ENCODE measurements at regions not wholly inside any gene's neighbourhood (a gene's known extent, or its start where the extent isn't known, plus 50 kb on each side); places are given as distances from the start of the nearest gene placed in this dataset.

DNA sequence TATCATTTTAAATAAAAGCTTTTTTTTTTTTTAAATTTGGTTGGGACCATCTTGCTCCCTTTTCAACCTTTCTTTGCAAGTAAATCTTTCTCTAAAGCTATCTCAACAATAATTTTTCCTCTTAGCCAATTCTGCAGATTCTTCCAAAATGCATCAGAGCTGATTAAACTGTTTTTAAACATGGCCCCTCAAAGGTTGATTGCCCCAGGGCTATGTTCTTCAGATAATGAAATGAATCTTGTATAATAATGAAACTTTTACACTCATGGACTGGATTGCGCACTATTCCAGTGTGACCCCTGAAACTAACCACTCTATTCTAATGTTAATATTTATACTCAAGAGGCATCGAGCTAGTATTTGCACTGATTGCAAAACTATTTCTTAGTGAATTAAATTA lies 222.8 kb upstream of the PRDM9 start:
- no peaks in the 10 kb centered on the region for H3K4me1 ChIP-seq
- no peaks in the 10 kb centered on the region for H3K9me3 ChIP-seq
- no peak overlapping the region for H3K27ac ChIP-seq
- WGBS, 2 donors: 75 to 89% methylated on average over 2 of the region's 2 CpGs
- TF ChIP-seq, protein P1, sequence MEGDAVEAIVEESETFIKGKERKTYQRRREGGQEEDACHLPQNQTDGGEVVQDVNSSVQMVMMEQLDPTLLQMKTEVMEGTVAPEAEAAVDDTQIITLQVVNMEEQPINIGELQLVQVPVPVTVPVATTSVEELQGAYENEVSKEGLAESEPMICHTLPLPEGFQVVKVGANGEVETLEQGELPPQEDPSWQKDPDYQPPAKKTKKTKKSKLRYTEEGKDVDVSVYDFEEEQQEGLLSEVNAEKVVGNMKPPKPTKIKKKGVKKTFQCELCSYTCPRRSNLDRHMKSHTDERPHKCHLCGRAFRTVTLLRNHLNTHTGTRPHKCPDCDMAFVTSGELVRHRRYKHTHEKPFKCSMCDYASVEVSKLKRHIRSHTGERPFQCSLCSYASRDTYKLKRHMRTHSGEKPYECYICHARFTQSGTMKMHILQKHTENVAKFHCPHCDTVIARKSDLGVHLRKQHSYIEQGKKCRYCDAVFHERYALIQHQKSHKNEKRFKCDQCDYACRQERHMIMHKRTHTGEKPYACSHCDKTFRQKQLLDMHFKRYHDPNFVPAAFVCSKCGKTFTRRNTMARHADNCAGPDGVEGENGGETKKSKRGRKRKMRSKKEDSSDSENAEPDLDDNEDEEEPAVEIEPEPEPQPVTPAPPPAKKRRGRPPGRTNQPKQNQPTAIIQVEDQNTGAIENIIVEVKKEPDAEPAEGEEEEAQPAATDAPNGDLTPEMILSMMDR (IDR thresholded peaks at IDR 0.05): no peak
- TF ChIP-seq POLR2A (IDR thresholded peaks at IDR 0.05): no peak
- H3K4me3 ChIP-seq: no peak overlapping the region
- no peaks in the 10 kb centered on the region for H3K36me3 ChIP-seq (ENCODE audit: low read depth, missing control alignments)
- intact Hi-C loops (cut with DNase I; ENCODE audit: low total_unique reads): no loop called here
- no peak for DNase-seq
- no peaks in the 10 kb centered on the region for H3K27me3 ChIP-seq

DNA sequence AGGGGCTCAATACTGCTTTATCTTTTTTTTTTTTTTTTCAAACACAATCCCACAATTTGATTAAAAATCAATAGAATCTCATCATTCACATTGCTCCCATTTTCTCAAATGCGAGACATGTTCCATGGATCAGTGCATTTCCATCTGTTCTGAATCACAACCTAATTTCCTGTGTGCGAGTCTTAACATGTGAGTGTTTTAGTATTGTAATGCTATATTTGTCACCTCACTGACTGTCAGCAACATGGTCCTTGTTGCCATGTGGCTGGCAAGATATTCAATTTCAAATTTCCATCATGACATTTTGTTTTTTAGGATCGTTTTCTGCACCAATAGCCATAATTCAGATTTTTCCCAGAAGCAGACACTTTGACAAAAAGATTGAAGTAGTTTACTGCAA lies 233.2 kb upstream of the PRDM9 start:
- Histone ChIP-seq H3K36me3 (ENCODE audit: low read depth, missing control alignments) (no peaks in the 10 kb centered on the region), H3K27ac (no peak overlapping the region), H3K27me3 (no peaks in the 10 kb centered on the region), H3K9me3 (no peaks in the 10 kb centered on the region), H3K4me1 (no peaks in the 10 kb centered on the region), H3K4me3 (no peak overlapping the region)
- 87 to 96% methylated on average over 3 of the region's 3 CpGs for WGBS, 2 donors
- intact Hi-C loops (cut with DNase I; ENCODE audit: low total_unique reads): no loop called here
- TF ChIP-seq, protein P1 (IDR thresholded peaks at IDR 0.05): no peak
- no peak for DNase-seq

DNA sequence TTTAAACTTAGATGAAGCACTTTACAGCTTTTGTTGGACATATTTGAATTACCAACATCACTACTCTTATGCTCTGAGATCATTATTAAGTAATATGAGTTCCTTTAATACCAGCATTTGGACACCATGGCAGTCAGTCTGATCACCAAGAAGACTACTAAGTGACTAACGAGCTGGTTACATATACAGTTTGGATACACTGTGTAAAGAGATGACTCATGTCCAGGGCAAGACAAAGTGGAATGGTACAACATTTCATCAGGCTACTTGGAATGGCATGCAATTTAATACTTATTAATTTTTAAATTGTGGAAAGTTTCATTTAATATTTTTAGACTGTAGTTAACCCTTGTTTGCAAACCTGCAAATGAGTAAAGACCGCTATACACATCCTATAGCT lies 237.4 kb upstream of the PRDM9 start:
- Histone ChIP-seq H3K36me3 (ENCODE audit: low read depth, missing control alignments) (no peaks in the 10 kb centered on the region), H3K27me3 (no peaks in the 10 kb centered on the region), H3K4me3 (no peak overlapping the region), H3K27ac (no peak overlapping the region), H3K9me3 (no peaks in the 10 kb centered on the region), H3K4me1 (no peaks in the 10 kb centered on the region)
- no peak for DNase-seq
- WGBS, 2 donors: 65 to 81% methylated on average over 2 of the region's 2 CpGs
- TF ChIP-seq, protein P1 (IDR thresholded peaks at IDR 0.05): no peak
- TF ChIP-seq POLR2A (IDR thresholded peaks at IDR 0.05): no peak
- intact Hi-C loops (cut with DNase I; ENCODE audit: low total_unique reads): no loop called here

DNA sequence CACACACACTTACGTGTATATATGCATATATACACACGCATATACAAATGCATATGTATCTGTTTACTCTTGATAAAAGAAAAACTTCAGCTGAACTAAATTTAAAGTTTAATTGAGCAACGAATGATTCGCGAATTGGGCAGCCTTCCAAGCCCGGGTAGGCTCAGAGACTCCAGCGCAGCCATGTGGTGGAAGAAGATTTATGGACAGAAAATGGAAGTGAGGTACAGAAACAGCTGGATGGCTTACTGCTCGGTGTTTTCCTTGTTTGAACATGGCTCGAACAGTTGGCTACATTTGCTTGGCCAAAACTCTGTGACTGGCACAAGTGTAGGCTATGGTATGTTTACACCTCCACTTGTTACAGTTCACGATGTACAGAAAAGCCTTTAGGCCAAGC lies 239.3 kb upstream of the PRDM9 start:
- DNase-seq: no peak
- Histone ChIP-seq H3K27me3 (no peaks in the 10 kb centered on the region), H3K9me3 (no peaks in the 10 kb centered on the region), H3K4me3 (no peak overlapping the region), H3K36me3 (ENCODE audit: low read depth, missing control alignments) (no peaks in the 10 kb centered on the region), H3K27ac (no peak overlapping the region), H3K4me1 (no peaks in the 10 kb centered on the region)
- 65 to 75% methylated on average over 10 of the region's 10 CpGs for WGBS, 2 donors
- TF ChIP-seq, protein P1 (IDR thresholded peaks at IDR 0.05): no peak
- TF ChIP-seq POLR2A (IDR thresholded peaks at IDR 0.05): no peak
- intact Hi-C loops (cut with DNase I; ENCODE audit: low total_unique reads): no loop called here

DNA sequence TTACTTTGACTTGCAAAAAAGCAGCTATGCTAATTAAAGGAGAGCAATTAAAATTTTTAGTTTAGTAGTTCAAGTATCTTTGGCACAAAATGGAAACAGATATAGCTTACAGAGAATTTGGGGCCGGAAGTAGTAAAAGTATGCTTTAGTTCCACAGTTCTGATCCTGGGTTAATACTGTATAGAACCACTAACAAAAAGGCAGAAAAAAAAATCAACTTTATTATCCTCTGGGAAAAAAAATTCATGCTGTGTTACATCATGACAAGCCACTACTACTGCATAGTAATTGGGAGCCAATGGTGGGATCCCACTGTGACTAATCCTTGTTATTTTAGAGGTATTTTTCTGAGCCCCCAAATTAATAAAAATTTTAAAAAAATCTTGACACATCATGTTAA lies 246.8 kb upstream of the PRDM9 start:
- H3K27me3 ChIP-seq: no peaks in the 10 kb centered on the region
- 46 to 80% methylated on average over 1 of the region's 1 CpG for WGBS, 2 donors
- intact Hi-C loops (cut with DNase I; ENCODE audit: low total_unique reads): no loop called here

More for the DNA sequence above, 246.8 kb upstream of the PRDM9 start:
- Histone ChIP-seq H3K4me1 (no peaks in the 10 kb centered on the region), H3K4me3 (no peak overlapping the region), H3K36me3 (ENCODE audit: low read depth, missing control alignments) (no peaks in the 10 kb centered on the region), H3K27ac (no peak overlapping the region), H3K9me3 (no peaks in the 10 kb centered on the region)
- TF ChIP-seq POLR2A (IDR thresholded peaks at IDR 0.05): no peak
- TF ChIP-seq, protein P1 (IDR thresholded peaks at IDR 0.05): no peak
- DNase-seq: no peak

All from testis (tissue), 2 donors.